IPS DF 6.9 (cell line): ENCODE measurements at regions not wholly inside any gene's neighbourhood (a gene's known extent, or its start where the extent isn't known, plus 50 kb on each side); places are given as distances from the start of the nearest gene placed in this dataset.
"Not testable (repeated sequence)": the region's sequence is repeated elsewhere in the genome, so short reads cannot be mapped to it uniquely, and the experiment has no call there.

Experiments used
- DNase-seq: peaks from one replicate; pipeline ENCODE4 v3.0.0-alpha.2; 2013; ENCODE audit warnings: low read depth, low spot score
- H3K27ac ChIP-seq: one replicate; pipeline ENCODE4 v1.5.1; 2013; ENCODE audit warnings: low read length, control low read depth
- H3K27me3 ChIP-seq: 2 replicates; pipeline ENCODE4 v1.6.1; 2013; ENCODE audit warnings: mild to moderate bottlenecking, low read length; ENCODE audit not compliant: control insufficient read depth, insufficient read depth
- H3K36me3 ChIP-seq: 2 replicates; pipeline ENCODE4 v1.6.1; 2013; ENCODE audit warnings: low read length; ENCODE audit not compliant: control insufficient read depth, insufficient read depth
- H3K4me1 ChIP-seq: 2 replicates; pipeline ENCODE4 v1.6.1; 2013; ENCODE audit warnings: low read length; ENCODE audit not compliant: control insufficient read depth, insufficient read depth
- H3K4me3 ChIP-seq: 2 replicates; pipeline ENCODE4 v1.5.1; 2013; ENCODE audit warnings: mild to moderate bottlenecking, low read length
- H3K9me3 ChIP-seq: 2 replicates; pipeline ENCODE4 v1.6.1; 2013; ENCODE audit warnings: low read length, inconsistent platforms; ENCODE audit not compliant: control insufficient read depth, insufficient read depth
- WGBS: extraction: QIAGEN DNeasy Blood & Tissue Kit; methylation state at CpG from one replicate; pipeline ENCODE4 v1.1.7; 2013; ENCODE audit warnings: mixed read lengths, missing lambda C conversion rate; ENCODE audit not compliant: insufficient read length, insufficient coverage; 5-methylcytosine and 5-hydroxymethylcytosine counted together

- Histone ChIP-seq H3K9me3 (no peaks in the 10 kb centered on the region), H3K36me3 (no peaks in the 10 kb centered on the region), H3K4me3 (no peak overlapping the region), H3K4me1 (no peaks in the 10 kb centered on the region), H3K27ac (no peak overlapping the region), H3K27me3 (no peaks in the 10 kb centered on the region)
- DNase-seq: no peak
- no CpG with 5 or more reads among the region's 7 CpGs for WGBS
Measured at GRCh38 chr2:125398738-125399524, 1257.0 kb upstream of the GYPC start.

GRCh38 chr2:125405816-125406215 lies 1250.1 kb upstream of the GYPC start:
- H3K4me1 ChIP-seq: no peaks in the 10 kb centered on the region
- DNase-seq: no peak

GRCh38 chr2:125408874-125409538 lies 1247.0 kb upstream of the GYPC start:
- Histone ChIP-seq H3K27me3 (no peaks in the 10 kb centered on the region), H3K36me3 (no peaks in the 10 kb centered on the region), H3K27ac (no peak overlapping the region), H3K4me3 (no peak overlapping the region), H3K4me1 (no peaks in the 10 kb centered on the region), H3K9me3 (no peaks in the 10 kb centered on the region)
- WGBS: no CpG with 5 or more reads among the region's 10 CpGs
- DNase-seq: no peak

More at GRCh38 chr2:125405816-125406215, 1250.1 kb upstream of the GYPC start:
- Histone ChIP-seq H3K36me3 (no peaks in the 10 kb centered on the region), H3K27ac (no peak overlapping the region), H3K27me3 (no peaks in the 10 kb centered on the region), H3K9me3 (no peaks in the 10 kb centered on the region), H3K4me3 (no peak overlapping the region)
- WGBS: no CpG with 5 or more reads among the region's 2 CpGs

- Histone ChIP-seq H3K9me3 (no peaks in the 10 kb centered on the region), H3K4me3 (no peak overlapping the region), H3K27ac (no peak overlapping the region), H3K4me1 (no peaks in the 10 kb centered on the region), H3K36me3 (no peaks in the 10 kb centered on the region), H3K27me3 (no peaks in the 10 kb centered on the region)
- WGBS: no CpG with 5 or more reads among the region's 1 CpG
- no peak for DNase-seq
Measured at GRCh38 chr2:125418483-125418882, 1237.5 kb upstream of the GYPC start.

GRCh38 chr2:125422198-125422770 lies 1233.7 kb upstream of the GYPC start:
- no CpG with 5 or more reads among the region's 32 CpGs for whole genome bisulfite sequencing
- H3K4me3 ChIP-seq, H3K36me3 ChIP-seq, H3K9me3 ChIP-seq, H3K4me1 ChIP-seq, H3K27me3 ChIP-seq, DNase-seq, H3K27ac ChIP-seq: not testable (repeated sequence)

- H3K9me3 ChIP-seq: no peaks in the 10 kb centered on the region
- no peak for DNase-seq
- no peaks in the 10 kb centered on the region for H3K36me3 ChIP-seq
- no peak overlapping the region for H3K27ac ChIP-seq
- WGBS: no CpG with 5 or more reads among the region's 1 CpG
- no peaks in the 10 kb centered on the region for H3K27me3 ChIP-seq
- H3K4me3 ChIP-seq: no peak overlapping the region
- no peaks in the 10 kb centered on the region for H3K4me1 ChIP-seq
Measured at GRCh38 chr2:125424266-125424785, 1231.6 kb upstream of the GYPC start.

GRCh38 chr2:125427721-125428315 lies 1228.1 kb upstream of the GYPC start:
- no CpG with 5 or more reads among the region's 1 CpG for WGBS
- Histone ChIP-seq H3K4me3 (no peak overlapping the region), H3K9me3 (no peaks in the 10 kb centered on the region), H3K27me3 (no peaks in the 10 kb centered on the region), H3K36me3 (no peaks in the 10 kb centered on the region), H3K4me1 (no peaks in the 10 kb centered on the region), H3K27ac (no peak overlapping the region)
- DNase-seq: no peak

GRCh38 chr2:125444106-125444505 lies 1211.9 kb upstream of the GYPC start:
- Histone ChIP-seq H3K4me3 (no peak overlapping the region), H3K27me3 (no peaks in the 10 kb centered on the region), H3K27ac (no peak overlapping the region), H3K4me1 (no peaks in the 10 kb centered on the region), H3K9me3 (no peaks in the 10 kb centered on the region), H3K36me3 (no peaks in the 10 kb centered on the region)
- WGBS: no CpG with 5 or more reads among the region's 5 CpGs
- DNase-seq: no peak

- Histone ChIP-seq H3K9me3 (no peaks in the 10 kb centered on the region), H3K4me3 (no peak overlapping the region), H3K4me1 (no peaks in the 10 kb centered on the region), H3K27ac (no peak overlapping the region), H3K36me3 (no peaks in the 10 kb centered on the region), H3K27me3 (no peaks in the 10 kb centered on the region)
- no peak for DNase-seq
Measured at GRCh38 chr2:125445495-125445894, 1210.5 kb upstream of the GYPC start.

- no CpG with 5 or more reads among the region's 4 CpGs for WGBS
- H3K36me3 ChIP-seq: no peaks in the 10 kb centered on the region
- no peaks in the 10 kb centered on the region for H3K27me3 ChIP-seq
- no peak overlapping the region for H3K4me3 ChIP-seq
- H3K27ac ChIP-seq: no peak overlapping the region
- no peak for DNase-seq
- no peaks in the 10 kb centered on the region for H3K4me1 ChIP-seq
- no peaks in the 10 kb centered on the region for H3K9me3 ChIP-seq
Measured at GRCh38 chr2:125450092-125450491, 1205.9 kb upstream of the GYPC start.
